HT-29 (cell line): ENCODE measurements at regions not wholly inside any gene's neighbourhood (a gene's known extent, or its start where the extent isn't known, plus 50 kb on each side); places are given as distances from the start of the nearest gene placed in this dataset.
A peak's percentile ranks its signal among the peaks of the same experiment; 100 is the strongest.
"Not testable (repeated sequence)": the region's sequence is repeated elsewhere in the genome, so short reads cannot be mapped to it uniquely, and the experiment has no call there.

ENCODE experiments used
- DNase-seq: peaks from one replicate; pipeline ENCODE4 v3.0.0-alpha.2; 2015; ENCODE audit warnings: low spot score

DNA sequence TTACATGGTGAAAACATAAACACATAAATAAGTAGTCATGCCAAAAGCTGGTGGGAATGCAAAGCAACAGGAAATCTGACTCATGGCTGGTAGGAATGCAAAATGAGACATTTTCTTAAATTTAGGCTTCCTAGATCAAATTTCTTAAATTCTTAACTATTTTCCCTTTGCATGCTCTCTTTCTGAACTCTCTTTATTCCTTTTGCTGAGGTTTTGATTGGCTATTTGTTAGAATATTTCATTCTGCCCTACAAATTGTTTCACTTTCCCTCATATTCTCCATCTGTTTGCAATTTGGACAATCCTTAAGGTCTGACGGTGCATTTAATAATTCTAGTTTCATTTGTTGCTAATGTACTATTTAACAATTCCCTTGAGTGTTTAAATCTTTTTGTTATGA, 437.5 kb upstream of the RGS17 start:
- DNase-seq, result no peak

DNA sequence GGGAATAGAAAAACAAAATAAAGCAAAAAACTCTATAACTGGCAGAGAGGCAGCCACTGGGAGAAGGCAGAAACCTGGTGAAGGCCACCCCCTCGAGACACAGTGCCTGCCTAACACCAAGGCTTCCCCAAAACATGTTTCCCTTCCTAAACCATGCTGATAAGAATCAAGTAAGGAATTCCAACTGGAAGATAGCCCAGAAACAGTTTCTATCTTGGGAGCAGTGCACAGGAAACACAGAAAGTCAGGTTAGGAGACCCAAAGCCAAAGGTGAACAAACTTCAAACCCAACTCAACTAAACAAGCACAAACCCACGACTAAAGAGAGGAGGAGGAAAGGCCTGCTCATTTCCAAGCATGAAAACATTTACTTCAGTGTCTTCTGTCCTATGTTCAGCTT, 433.7 kb upstream of the RGS17 start:
- no peak for DNase-seq

DNA sequence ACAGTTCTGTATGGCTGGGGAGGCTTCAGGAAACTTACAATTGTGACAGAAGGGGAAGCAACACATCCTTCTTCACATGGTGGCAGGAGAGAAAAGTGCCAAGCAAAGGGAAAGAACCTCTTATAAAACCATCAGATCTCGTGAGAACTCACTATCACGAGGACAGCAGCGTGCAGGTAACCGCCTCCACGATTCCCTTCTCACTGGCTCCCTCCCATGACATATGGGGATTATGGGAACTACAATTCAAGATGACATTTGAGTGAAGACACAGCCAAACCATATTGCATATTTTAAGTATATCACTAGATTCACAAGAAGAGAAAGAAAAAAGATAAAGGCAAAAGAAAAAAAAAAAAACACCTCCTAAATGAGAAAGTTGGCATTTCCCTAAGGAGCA, 431.9 kb upstream of the RGS17 start:
- DNase-seq, result no peak

DNA sequence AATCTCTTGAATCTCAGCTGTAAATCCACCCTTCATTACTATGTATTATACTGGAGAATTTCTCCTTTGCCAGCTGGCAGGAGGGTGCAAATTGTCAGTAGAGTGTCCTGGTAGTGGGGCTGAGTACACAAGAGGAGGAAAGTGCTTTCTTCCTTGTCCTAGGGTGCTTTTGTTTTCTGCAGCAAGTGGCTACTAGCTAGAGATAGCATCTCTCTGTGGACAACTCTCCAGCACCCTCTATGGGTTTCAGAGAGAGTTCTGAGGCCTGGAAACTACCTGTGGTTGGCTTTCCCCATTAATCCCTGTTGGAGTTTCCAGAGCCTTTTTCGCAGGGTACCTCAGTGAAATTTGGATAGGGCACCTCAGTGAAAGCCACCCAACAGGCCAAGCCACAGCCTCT, 422.5 kb upstream of the RGS17 start:
- peak; percentile 49 for DNase-seq

DNA sequence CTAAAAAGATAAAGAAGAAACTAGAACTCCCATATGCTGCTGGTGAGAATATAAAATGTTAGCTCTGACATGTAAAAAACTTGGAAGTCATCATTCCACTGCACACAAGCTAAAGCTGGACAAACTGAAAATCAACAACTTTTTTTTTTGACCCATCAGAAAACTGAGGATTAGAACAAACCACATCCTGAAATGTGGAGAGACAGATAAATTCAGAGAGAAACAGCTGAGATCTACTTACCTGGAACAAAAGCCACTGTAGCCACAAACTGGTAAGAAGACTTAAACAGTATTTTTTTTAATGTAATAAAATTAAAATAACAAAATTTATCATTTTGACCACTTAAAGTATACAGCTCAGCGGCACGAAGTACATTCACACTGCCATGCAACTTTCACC, 408.5 kb upstream of the RGS17 start:
- DNase-seq, result no peak

DNA sequence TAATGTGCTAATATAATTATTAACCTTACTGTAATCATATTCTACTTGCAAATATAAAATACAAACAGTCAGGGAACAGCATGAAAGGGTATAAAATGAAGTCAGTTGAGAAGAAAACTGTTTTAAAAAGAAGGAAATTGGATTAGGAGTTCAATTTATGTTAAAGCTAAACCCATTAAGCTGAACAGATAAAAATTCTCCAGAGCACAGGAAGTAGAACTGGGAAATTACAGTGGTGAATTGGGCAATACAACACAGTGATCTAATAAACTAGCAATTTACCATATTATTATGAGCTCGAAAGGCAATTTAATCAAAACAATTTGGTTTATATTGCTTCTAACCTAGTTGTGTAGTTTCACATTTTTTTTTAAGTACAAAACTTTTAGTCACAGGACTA, 407.4 kb upstream of the RGS17 start:
- no peak for DNase-seq

DNA sequence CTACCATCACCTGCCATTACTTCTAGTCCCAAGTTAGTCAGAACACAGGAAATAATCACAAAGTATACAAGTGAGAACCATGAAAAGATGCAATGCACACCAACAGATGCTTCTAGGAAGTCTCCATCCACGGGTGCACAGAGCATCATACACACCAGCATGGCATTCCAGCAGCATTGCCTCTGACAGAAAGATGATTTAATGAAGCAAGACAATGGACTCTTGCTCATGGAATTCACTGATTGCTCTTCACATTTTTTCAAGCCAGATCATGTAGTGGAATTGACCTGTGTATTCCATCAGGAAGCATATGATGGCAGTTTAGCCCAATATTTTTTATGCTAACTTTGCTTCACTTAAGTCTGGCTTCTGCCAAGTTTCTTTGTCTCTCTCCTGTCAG, 406.3 kb upstream of the RGS17 start:
- no peak for DNase-seq

DNA sequence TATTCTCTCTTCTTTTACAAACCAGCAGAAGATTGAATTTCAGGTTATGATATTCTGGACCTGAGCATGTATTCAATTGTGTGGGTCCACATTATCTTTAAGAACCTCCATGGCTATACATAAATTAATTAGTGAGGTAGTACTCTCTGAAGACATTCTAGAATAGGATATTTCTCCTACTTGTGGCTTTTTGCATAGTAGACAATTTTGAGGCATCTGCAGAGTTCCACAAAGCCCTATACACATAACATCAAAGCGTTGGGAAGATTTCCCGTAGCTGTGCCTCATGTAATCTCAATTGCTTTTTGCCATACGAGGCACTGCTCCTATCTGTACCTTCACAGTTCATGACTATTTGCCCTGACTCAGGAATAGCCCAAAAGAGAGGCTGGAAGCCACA, 395.4 kb upstream of the RGS17 start:
- DNase-seq, result no peak

DNA sequence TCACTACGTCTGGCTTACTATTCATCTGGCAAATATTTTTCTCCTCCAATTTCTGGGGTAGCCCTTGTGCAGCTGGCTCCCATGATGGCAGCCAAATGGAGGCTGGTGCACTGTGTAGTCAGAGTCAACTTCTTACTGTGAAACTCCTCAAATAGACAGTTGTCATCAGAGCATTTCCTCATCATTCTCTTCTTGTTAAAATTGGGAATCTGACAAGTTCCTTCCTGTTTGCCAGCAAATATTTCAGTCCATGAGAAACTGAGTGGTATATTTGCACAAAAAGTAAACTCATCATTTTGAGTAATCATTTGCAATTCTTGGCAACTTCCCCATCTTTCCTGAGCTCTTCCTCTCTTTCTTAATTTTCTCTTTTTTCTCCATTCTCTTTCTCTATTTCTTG, 394.9 kb upstream of the RGS17 start:
- DNase-seq, result no peak

DNA sequence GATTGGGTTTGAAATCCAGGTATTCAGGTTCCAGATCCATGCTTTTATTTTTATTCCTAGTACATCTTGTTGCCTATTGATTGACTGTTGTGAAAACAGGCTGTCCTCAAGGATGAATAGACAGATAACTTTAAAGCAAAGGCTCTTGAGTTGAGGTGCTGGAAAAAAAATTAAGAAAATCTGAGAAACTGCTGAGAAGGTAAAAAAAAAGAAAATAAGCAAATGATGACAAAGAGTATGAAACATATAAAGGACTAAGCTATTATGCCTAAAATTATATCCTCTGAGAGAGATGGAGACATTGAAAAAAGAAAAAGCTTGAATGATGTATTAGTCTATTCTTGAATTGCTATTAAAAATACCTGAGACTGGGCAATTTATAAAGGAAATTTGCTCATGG, 392.3 kb upstream of the RGS17 start:
- no peak for DNase-seq

DNA sequence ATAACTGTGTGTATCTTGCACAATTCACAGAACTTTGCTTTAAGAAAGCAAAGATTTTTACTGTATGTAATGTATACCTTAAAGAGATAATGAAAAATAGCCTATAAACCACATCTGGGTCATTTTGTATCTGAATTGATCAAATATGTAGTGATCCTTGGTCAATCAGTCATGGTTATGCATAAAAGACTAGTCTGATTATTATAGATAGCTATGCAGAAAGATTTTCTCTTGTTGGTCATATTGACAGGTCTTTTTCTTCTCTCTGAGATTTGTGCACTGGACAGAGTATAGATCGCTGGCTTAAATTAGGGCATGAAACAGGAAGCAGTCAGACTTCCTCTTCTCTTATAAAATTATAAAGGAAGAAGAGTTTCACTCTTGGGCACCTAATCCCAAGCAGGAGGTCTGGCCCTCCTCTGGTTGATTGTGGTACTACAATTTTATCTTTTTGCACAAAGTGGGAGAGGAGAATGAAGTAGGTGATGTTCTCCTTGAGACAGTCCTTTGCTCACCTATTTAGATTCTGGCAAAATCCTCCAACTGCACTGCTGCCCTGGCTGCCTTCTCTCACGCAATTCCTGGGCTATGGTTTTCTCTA, 380.9 kb upstream of the RGS17 start:
- DNase-seq, result peak; percentile 65

DNA sequence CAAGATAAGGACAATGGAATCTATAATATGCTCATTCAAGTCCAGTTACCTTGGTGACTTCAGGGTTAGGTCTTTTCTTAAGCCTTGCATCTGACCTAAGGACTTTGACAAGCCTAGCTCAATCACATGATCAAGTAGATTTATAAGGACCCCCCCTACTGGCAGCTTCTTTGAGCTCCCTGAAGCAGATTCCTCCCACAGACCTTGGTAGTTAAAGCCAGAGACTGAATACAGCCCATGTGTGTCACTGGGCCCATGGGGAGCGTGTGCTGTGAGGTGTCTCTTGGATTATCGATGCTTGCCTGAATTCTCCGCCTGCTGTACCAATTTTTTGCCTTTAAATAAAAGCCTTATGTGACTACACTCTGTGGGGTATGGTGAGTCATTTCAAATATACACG, 372.7 kb upstream of the RGS17 start:
- DNase-seq, result peak; percentile 38

DNA sequence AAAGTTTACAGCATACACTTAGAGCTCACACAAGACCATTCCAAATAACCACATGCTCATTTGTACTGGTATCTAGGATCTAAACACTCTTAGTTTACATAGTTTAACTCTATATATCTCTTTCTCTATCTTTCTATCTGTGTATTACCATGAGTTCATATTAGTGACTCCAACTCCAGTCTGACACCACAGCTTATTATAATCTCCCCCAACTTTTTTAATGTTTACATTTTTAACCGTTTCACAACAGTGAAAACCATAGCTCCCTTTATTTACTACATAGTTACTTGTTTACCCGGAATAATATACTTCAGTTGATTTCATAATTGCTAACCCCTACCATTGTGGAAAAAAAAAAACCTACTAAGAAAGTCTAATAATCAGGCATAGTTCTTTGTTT, 362.4 kb upstream of the RGS17 start:
- DNase-seq, result no peak

DNA sequence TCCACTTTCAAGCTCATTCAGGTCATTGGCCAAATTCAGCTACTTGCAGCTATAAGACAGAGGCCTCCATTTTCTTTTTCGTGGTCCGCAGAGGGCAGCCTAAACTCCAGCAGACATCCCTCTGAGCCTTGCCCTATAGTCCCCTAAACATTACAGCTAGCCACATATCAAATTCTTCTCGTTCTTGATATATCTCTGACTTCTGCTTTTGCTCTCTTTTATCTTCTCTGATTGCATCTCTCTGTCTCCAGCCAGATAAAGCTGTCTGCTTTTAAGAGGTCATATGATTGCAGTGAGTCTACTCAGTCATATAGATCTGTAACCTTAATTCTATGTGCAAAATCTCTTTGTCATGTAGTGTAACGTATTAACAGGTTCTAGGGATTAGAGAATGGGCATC, 358.4 kb upstream of the RGS17 start:
- DNase-seq, result no peak

DNA sequence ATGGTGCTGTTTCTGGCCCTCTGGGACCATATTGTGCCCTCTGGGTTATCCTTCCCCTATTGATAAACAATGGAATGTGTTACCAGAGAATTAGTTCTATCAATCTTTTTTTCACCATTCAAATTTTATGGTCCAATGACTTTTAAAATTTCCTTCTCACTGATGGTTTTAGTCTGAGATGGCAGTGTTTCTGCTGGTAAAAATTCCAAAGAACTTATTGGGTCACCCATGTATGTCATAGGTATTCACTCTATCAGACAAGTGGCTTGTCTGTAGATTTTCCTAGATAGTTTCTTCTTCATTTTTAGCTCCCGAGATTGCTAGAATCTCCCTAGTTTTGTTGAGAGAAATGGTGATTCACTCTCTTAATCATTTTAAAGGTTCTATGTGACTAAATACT, 357.2 kb upstream of the RGS17 start:
- no peak for DNase-seq

DNA sequence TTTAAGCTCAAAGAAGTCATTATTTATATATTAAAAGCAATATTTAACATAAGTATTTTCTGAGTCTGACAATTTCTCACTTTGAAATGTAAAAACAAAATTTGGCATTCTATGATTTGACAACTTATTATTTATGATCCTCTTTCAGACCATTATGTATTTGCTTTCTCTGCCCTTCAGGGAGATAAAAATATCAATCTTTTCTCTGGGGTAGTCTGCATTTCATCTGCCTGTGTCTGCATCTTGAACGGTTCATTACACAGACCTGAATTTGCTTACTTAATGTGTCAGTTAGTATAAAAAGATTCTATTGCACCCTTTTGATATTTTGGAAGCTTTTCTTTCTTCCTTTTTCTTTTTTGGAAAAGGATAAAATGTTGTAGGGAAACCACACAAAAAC, 354.0 kb upstream of the RGS17 start:
- no peak for DNase-seq

DNA sequence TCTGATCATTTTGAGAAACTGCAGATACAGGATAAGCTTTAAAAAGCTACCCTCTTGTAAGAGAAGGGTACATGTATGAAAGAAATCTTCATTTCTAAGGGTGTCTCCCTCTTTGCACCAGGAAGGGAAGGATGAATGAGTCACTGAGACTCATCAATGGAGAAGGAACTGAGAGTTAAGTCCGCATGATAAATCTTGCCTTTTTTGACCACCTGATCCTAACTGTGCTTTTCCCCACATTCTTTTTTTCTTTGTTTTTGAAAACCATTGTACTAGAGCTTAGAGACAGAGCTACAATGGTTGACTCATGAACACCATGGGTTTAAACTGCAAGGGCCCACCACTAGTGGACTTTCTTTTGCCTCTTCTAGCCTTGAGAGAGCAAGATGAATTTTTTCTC, 353.0 kb upstream of the RGS17 start:
- DNase-seq, result no peak

DNA sequence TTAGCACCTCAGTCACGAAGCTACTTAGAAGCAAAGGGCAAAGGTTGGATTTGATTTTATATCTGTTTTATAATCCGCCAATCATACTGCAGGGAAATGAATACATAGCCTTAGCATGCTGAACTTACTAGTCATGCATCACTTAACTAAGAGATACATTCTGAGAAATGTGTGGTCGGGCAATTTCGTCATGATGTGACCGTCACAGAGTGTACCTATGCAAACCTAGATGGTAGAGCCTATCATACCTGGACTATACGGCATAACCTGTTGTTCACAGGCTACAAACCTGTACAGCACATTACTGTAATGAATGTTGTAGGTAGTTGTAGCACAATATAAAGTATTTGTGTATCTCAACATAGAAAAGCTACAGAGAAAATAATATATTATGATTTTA, 345.2 kb upstream of the RGS17 start:
- no peak for DNase-seq

DNA sequence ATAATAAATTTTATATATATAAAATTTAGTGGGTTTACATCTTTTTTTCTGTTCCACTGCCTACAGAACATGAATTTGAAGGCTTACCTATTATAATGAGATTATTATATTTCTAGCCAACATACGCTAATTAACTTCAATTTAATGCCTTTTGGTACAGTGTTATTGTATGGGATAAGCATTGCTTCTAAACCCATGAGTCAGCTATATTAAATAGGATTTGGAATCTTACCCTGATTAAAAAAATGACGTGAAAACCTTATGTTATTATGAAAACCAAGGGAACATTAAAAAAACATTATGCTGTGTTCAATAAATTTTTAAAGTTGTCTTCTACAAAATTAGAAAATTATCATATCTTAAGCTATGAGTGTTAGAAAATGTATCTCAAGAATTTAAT, 334.0 kb upstream of the RGS17 start:
- no peak for DNase-seq

DNA sequence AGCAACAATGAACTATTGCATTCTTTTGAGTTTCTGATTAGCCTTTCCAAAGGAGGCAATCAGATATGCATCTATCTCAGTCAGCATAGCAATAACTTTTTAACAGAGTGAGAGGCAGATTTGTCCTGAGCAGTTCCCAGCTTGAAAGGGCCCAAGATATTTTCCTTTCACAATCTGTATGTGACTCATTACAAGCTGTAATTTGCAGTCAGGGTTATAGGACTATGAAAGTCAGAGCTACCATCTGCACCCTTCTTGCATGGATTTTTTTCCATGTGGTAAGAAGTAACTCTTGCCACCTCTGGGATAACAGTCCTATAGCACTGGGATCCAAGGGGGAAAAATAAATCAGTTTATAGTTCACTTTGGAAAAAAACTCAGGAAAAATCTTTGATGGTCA, 318.2 kb upstream of the RGS17 start:
- no peak for DNase-seq

DNA sequence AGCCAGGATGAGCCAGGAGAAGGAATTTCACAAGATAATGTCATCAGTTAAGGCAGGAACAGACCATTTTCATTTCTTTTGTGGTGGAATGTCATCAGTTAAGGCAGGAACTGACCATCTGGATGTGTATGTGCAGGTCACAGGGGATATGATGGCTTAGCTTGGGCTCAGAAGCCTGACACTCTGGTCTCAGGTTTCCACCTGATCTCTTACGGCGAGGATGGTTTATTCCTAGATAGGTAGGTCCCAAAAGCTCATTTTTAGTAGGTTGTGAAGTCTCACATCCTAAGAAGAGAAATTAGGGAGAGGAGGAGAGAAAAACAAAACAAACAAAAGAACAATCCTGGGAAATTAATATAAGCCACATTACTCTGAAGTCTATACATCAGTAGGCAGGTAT, 311.7 kb upstream of the RGS17 start:
- not testable (repeated sequence) for DNase-seq

DNA sequence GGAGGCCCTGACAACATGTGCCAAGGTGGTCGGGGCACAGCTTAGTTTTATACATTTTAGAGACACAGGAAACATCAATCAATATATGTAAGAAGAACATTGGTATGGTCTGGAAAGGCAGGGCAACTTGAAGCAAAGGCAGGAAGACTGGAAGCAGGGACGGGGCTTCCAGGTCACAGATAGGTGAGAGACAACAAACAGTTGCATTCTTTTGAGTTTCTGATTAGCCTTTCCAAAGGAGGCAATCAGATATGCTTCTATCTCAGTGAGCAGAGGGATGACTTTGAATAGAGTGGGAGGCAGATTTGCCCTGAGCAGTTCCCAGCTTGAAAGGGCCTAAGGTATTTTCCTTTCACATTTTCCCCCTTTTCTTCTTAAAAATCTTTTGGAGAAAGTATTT, 311.0 kb upstream of the RGS17 start:
- no peak for DNase-seq

DNA sequence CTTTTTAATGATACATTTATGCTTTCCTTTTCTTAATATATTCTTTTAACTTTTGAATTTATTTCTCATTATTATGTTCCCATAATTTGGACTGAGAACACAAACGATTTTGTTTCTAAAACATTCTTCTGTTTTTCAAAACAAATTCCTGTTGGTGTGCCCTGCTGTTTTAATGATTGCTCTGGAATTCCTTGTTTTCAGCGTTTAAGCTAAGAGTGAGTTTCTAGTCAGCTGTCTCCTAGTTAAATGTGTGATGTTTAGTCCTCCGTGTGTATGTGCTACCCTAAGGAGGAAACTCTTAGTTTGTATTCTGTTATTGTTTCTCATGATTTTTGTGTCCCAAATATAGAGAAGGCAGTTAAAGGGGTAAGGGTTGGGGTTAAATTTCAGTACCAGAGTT, 306.1 kb upstream of the RGS17 start:
- DNase-seq, result no peak

DNA sequence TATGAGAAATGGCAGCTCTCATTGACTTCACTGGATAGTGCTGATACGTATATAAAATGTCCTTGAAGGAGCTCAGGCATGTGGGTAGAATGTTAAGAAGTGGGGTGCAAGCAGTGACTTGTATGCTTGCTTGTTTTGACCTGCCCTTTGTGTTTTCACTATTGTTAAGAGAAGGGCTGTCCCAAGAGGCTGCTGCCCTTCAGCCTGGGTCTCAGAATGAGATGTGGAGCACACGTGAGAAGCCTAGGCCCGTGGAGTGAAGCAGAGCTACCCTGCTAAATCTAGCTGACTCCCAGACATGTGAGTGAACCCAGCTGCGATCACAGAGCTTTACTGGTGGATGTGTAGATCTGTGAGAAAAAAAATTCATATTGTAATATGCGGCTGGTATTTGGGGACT, 305.3 kb upstream of the RGS17 start:
- no peak for DNase-seq

DNA sequence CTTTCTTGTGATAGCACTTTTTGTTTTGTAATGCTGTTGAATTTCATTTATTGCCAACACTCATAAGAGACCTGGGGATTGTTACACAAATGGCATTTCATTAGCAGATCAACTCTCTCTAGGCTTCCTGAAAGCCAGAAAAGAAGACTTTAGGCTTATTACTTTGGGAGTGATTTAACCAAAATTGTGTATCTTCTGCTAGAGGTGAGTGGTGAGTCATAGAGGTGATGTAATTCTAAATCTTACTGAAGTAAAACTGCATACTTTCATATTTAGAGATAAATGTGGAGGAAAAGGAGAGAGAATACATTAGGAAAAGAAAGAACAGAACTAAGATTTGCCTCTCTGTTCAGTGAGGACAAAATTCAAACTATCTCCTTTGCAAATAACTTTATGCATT, 304.7 kb upstream of the RGS17 start:
- DNase-seq, result no peak
